H1 (cell line): ENCODE measurements at regions not wholly inside any gene's neighbourhood (a gene's known extent, or its start where the extent isn't known, plus 50 kb on each side); places are given as distances from the start of the nearest gene placed in this dataset.

Source experiments
- CTCF ChIA-PET: fragments of 300-600 bp; sonication (Branson Sonifier 250); formaldehyde crosslinking; loops from one replicate; lab custom pipeline; 2021; ENCODE audit not compliant: partially characterized antibody; lab: Charles Lee
- POLR2A ChIA-PET: fragments of 300-600 bp; sonication (Branson Sonifier 250); formaldehyde crosslinking; loops from one replicate; lab custom pipeline; 2021; ENCODE audit warnings: inconsistent platforms; ENCODE audit not compliant: partially characterized antibody; lab: Charles Lee
- DNase-seq, 2 experiments: peaks; one replicate each; pipeline versions ENCODE4 v3.0.0 to v3.0.0-alpha.2; 2010 to 2022; ENCODE audit warnings: low spot score in 2 of 2, low read depth in 1 of 2, mixed read lengths in 1 of 2
- FAIRE-seq: peaks from 2 replicates; lab custom pipeline; 2011; peaks lifted over from hg19 to GRCh38; lab: Jason Lieb, UNC
- H2AFZ ChIP-seq: 2 replicates; pipeline ENCODE4 v1.8.1; 2012; ENCODE audit warnings: low read length, inconsistent platforms
- H2AK5ac ChIP-seq: 2 replicates; pipeline ENCODE4 v1.6.1; 2013; ENCODE audit warnings: low read depth, low read length
- H2BK120ac ChIP-seq: replicated peaks from 2 replicates; pipeline ENCODE3; 2013; ENCODE audit warnings: low read depth, low read length, inconsistent platforms
- H2BK12ac ChIP-seq: 2 replicates; pipeline ENCODE4 v1.6.1; 2013; ENCODE audit warnings: low read depth, low read length
- H2BK15ac ChIP-seq: 2 replicates; pipeline ENCODE4 v1.6.1; 2013; ENCODE audit warnings: low read length
- H2BK20ac ChIP-seq: 2 replicates; pipeline ENCODE4 v1.6.1; 2013; ENCODE audit warnings: low read length
- H2BK5ac ChIP-seq: 2 replicates; pipeline ENCODE4 v1.6.1; 2013; ENCODE audit warnings: low read depth, low read length
- H3K14ac ChIP-seq: 2 replicates; pipeline ENCODE4 v1.6.1; 2013; ENCODE audit warnings: inconsistent platforms; ENCODE audit not compliant: insufficient read length
- H3K18ac ChIP-seq: 2 replicates; pipeline ENCODE4 v1.6.1; 2013; ENCODE audit warnings: low read length; ENCODE audit errors: extremely low read depth
- H3K23ac ChIP-seq: 2 replicates; pipeline ENCODE4 v1.6.1; 2013; ENCODE audit warnings: inconsistent platforms; ENCODE audit not compliant: insufficient read length
- H3K23me2 ChIP-seq: 2 replicates; pipeline ENCODE4 v1.6.1; 2013; ENCODE audit warnings: low read depth, low read length
- H3K27ac ChIP-seq: 2 replicates; pipeline ENCODE4 v1.6.1; 2011; ENCODE audit warnings: low read depth, low read length, inconsistent platforms
- H3K27me3 ChIP-seq, 4 experiments: replicated peaks in 1 of 4; 1 replicate in 1 of 4; 2 replicates in 3 of 4; pipeline versions ENCODE4 v1.6.1 to v1.8.1; 2011 to 2013; ENCODE audit warnings: low read length in 3 of 4, mild to moderate bottlenecking in 3 of 4, inconsistent platforms in 2 of 4, mixed read lengths in 2 of 4, moderate library complexity in 1 of 4; ENCODE audit not compliant: control insufficient read depth in 3 of 4, insufficient read depth in 3 of 4; ENCODE audit errors: extremely low read depth in 1 of 4
- H3K36me3 ChIP-seq, 4 experiments: 2 replicates each; pipeline versions ENCODE4 v1.6.1 to v1.8.1; 2011 to 2013; ENCODE audit warnings: mild to moderate bottlenecking in 4 of 4, low read length in 3 of 4, moderate library complexity in 2 of 4, control low read depth in 1 of 4, inconsistent platforms in 1 of 4; ENCODE audit not compliant: insufficient read depth in 4 of 4, control insufficient read depth in 2 of 4
- H3K4ac ChIP-seq: replicated peaks from 2 replicates; pipeline ENCODE3; 2013; ENCODE audit warnings: low read length, low read depth, mixed read lengths, inconsistent platforms; ENCODE audit not compliant: insufficient read length
- H3K4me1 ChIP-seq, 4 experiments: replicated peaks in 1 of 4; 1 replicate in 1 of 4; 2 replicates in 3 of 4; pipeline versions ENCODE4 v1.6.1 to v1.8.1; 2011 to 2013; ENCODE audit warnings: low read length in 3 of 4, inconsistent platforms in 2 of 4, mixed read lengths in 1 of 4; ENCODE audit not compliant: insufficient read depth in 4 of 4, control insufficient read depth in 3 of 4
- H3K4me2 ChIP-seq, 2 experiments: 2 replicates each; pipeline versions ENCODE4 v1.6.1 to v1.8.1; 2011 to 2013; ENCODE audit warnings: low read depth in 2 of 2, low read length in 2 of 2, control low read depth in 1 of 2, inconsistent platforms in 1 of 2, mild to moderate bottlenecking in 1 of 2; ENCODE audit not compliant: insufficient read depth in 1 of 2
- H3K4me3 ChIP-seq, 4 experiments: fragments of 200-600, 300-600 bp in 1 of 4; sonication (generic), shearing (Covaris generic), sonication (Bioruptor Twin) in 1 of 4; 2 replicates each; pipeline versions ENCODE4 v1.5.1 to v1.8.1; 2011 to 2016; ENCODE audit warnings: low read length in 4 of 4, low read depth in 3 of 4, control low read depth in 2 of 4, inconsistent platforms in 2 of 4, mild to moderate bottlenecking in 2 of 4, mixed read lengths in 1 of 4, moderate library complexity in 1 of 4; ENCODE audit not compliant: insufficient read depth in 2 of 4; ENCODE audit errors: extremely low read depth in 1 of 4
- H3K56ac ChIP-seq: replicated peaks from 2 replicates; pipeline ENCODE3; 2013; ENCODE audit warnings: low read depth, mild to moderate bottlenecking, mixed read lengths, low read length, inconsistent platforms; ENCODE audit not compliant: insufficient read length
- H3K79me1 ChIP-seq: 2 replicates; pipeline ENCODE4 v1.6.1; 2013; ENCODE audit warnings: low read depth, low read length, control low read depth
- H3K79me2 ChIP-seq, 2 experiments: 2 replicates each; pipeline versions ENCODE4 v1.6.1 to v1.8.1; 2012 to 2013; ENCODE audit warnings: low read length in 2 of 2, mild to moderate bottlenecking in 2 of 2, inconsistent platforms in 1 of 2; ENCODE audit not compliant: insufficient read depth in 2 of 2, control insufficient read depth in 1 of 2
- H3K9ac ChIP-seq, 4 experiments: replicated peaks in 1 of 4; 1 replicate in 1 of 4; 2 replicates in 3 of 4; pipeline versions ENCODE4 v1.6.1 to v1.8.1; 2011 to 2013; ENCODE audit warnings: low read depth in 3 of 4, low read length in 3 of 4, control low read depth in 2 of 4, mild to moderate bottlenecking in 2 of 4, moderate library complexity in 2 of 4, inconsistent platforms in 1 of 4; ENCODE audit errors: extremely low read depth in 1 of 4
- H3K9me3 ChIP-seq, 2 experiments: 2 replicates each; pipeline versions ENCODE4 v1.6.1 to v1.8.1; 2012 to 2013; ENCODE audit warnings: mild to moderate bottlenecking in 2 of 2, moderate library complexity in 2 of 2, control low read depth in 1 of 2, inconsistent platforms in 1 of 2, low read depth in 1 of 2, low read length in 1 of 2, mixed read lengths in 1 of 2; ENCODE audit not compliant: insufficient read depth in 2 of 2
- H4K20me1 ChIP-seq, 2 experiments: replicated peaks in 1 of 2; 2 replicates each; pipeline versions ENCODE3 to v1.8.1; 2011 to 2013; ENCODE audit warnings: inconsistent platforms in 2 of 2, low read length in 2 of 2, mild to moderate bottlenecking in 1 of 2; ENCODE audit not compliant: insufficient read depth in 2 of 2, control insufficient read depth in 1 of 2
- H4K5ac ChIP-seq: 2 replicates; pipeline ENCODE4 v1.6.1; 2013; ENCODE audit warnings: low read length, low read depth, mixed read lengths, inconsistent platforms; ENCODE audit not compliant: insufficient read length
- H4K8ac ChIP-seq: 2 replicates; pipeline ENCODE4 v1.8.0; 2013; ENCODE audit warnings: mild to moderate bottlenecking, moderate library complexity, low read length, inconsistent platforms; ENCODE audit not compliant: insufficient read depth; ENCODE audit errors: extremely low read depth
- H4K91ac ChIP-seq: replicated peaks from 2 replicates; pipeline ENCODE3; 2013; ENCODE audit warnings: low read length, mixed read lengths, inconsistent platforms; ENCODE audit not compliant: insufficient read length
- CBX5 ChIP-seq: fragments of 300-800, 300-1000 bp; sonication (generic); IDR thresholded peaks from 2 replicates; pipeline ENCODE4 v1.7.1; 2016; ENCODE audit warnings: antibody characterized with exemption, low read length, low read depth
- CTCF ChIP-seq, 3 experiments: IDR thresholded peaks; 1 replicate in 2 of 3; 2 replicates in 1 of 3; pipeline versions ENCODE4 v1.5.1 to v1.6.1; 2011; ENCODE audit warnings: low read length in 3 of 3, mild to moderate bottlenecking in 3 of 3, inconsistent platforms in 2 of 3, low read depth in 1 of 3, moderate library complexity in 1 of 3; ENCODE audit not compliant: insufficient read depth in 1 of 3; ENCODE audit errors: control extremely low read depth in 1 of 3
- EGR1 ChIP-seq: IDR thresholded peaks from 2 replicates; pipeline ENCODE4 v1.6.1; 2011; ENCODE audit warnings: low read depth, low read length, borderline replicate concordance
- FOSL1 ChIP-seq: IDR thresholded peaks from 2 replicates; pipeline ENCODE4 v1.6.1; 2011; ENCODE audit warnings: mild to moderate bottlenecking, low read depth, low read length, moderate library complexity; ENCODE audit not compliant: insufficient read depth
- HDAC2 ChIP-seq, 2 experiments: fragments of 300-600 bp in 1 of 2; sonication (generic) in 1 of 2; IDR thresholded peaks; 2 replicates each; pipeline ENCODE4 v1.6.1; 2011 to 2012; ENCODE audit warnings: low read depth in 2 of 2, low read length in 2 of 2, mild to moderate bottlenecking in 2 of 2, moderate library complexity in 2 of 2, borderline replicate concordance in 1 of 2, inconsistent platforms in 1 of 2
- MAX ChIP-seq: IDR thresholded peaks from 2 replicates; pipeline ENCODE4 v1.6.1; 2012; ENCODE audit warnings: inconsistent platforms
- RBBP5 ChIP-seq: IDR thresholded peaks from 2 replicates; pipeline ENCODE4 v1.7.1; 2012; ENCODE audit warnings: low read depth, mild to moderate bottlenecking, inconsistent platforms, low read length, moderate library complexity, borderline replicate concordance
- RXRA ChIP-seq: IDR thresholded peaks from 2 replicates; pipeline ENCODE4 v1.6.1; 2011; ENCODE audit warnings: low read depth, mild to moderate bottlenecking, low read length, moderate library complexity; ENCODE audit not compliant: insufficient read depth
- SP1 ChIP-seq: IDR thresholded peaks from 2 replicates; pipeline ENCODE4 v1.6.1; 2011; ENCODE audit warnings: low read depth, low read length
- SP4 ChIP-seq: IDR thresholded peaks from 2 replicates; pipeline ENCODE4 v1.6.1; 2012; ENCODE audit warnings: low read length, inconsistent platforms
- TF ChIP-seq, protein P1 (sequence below): IDR thresholded peaks from 2 replicates; pipeline ENCODE4 v1.6.1; 2011; ENCODE audit warnings: low read length, improper control_type of control experiment

- Histone ChIP-seq H3K4ac (no peak overlapping the region), H2AK5ac (no peak overlapping the region), H2AFZ (no peak overlapping the region), H3K23me2 (no peaks in the 10 kb centered on the region), H4K5ac (no peak overlapping the region), H3K27ac (no peak overlapping the region), H3K14ac (no peak overlapping the region), H2BK20ac (no peak overlapping the region), H2BK120ac (no peak overlapping the region), H2BK15ac (no peak overlapping the region), H3K4me2 (no peak overlapping the region), H3K27me3 (no peaks in the 10 kb centered on the region), H3K9ac (no peak overlapping the region), H3K4me3 (no peak overlapping the region), H3K23ac (no peak overlapping the region), H3K18ac (no peak overlapping the region), H3K79me2 (no peaks in the 10 kb centered on the region), H4K8ac (no peak overlapping the region), H3K4me1 (no peaks in the 10 kb centered on the region), H3K56ac (no peak overlapping the region), H2BK12ac (no peak overlapping the region), H2BK5ac (no peak overlapping the region), H4K20me1 (no peaks in the 10 kb centered on the region), H3K79me1 (no peaks in the 10 kb centered on the region; the same call in 1 of the 2 replicates), H4K91ac (no peak overlapping the region), H3K9me3 (no peaks in the 10 kb centered on the region), H3K36me3 (no peaks in the 10 kb centered on the region)
- ChIA-PET CTCF (interaction anchor here (0.8 to 1.4 kb wide), 2 partner anchors 9 to 17 kb away, joined by 3 to 6 read pairs; no protein-coding TSS in a partner anchor), POLR2A (no interaction called here)
- no peak for DNase-seq
- FAIRE-seq: no peak
- TF ChIP-seq MAX (no peak), SP4 (no peak), RBBP5 (no peak), CTCF (IDR thresholded peaks at IDR 0.05; ENCODE audit: control extremely low read depth in 1 of 3, insufficient read depth in 1 of 3, low read depth in 1 of 3, low read length in 3 of 3) (no peak), RXRA (no peak), SP1 (no peak), FOSL1 (no peak), HDAC2 (IDR thresholded peaks at IDR 0.05; ENCODE audit: borderline replicate concordance in 1 of 2, low read depth in 2 of 2, low read length in 2 of 2) (no peak), EGR1 (no peak), CBX5 (no peak)
- TF ChIP-seq, protein P1, sequence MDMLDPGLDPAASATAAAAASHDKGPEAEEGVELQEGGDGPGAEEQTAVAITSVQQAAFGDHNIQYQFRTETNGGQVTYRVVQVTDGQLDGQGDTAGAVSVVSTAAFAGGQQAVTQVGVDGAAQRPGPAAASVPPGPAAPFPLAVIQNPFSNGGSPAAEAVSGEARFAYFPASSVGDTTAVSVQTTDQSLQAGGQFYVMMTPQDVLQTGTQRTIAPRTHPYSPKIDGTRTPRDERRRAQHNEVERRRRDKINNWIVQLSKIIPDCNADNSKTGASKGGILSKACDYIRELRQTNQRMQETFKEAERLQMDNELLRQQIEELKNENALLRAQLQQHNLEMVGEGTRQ: no peak
- TF ChIP-seq, all 59 proteins: peak for 0
Measured at GRCh38 chr2:212854116-212854515, 297.3 kb downstream of the IKZF2 start.
